ENCODE measurements at regions not wholly inside any gene's neighbourhood (a gene's known extent, or its start where the extent isn't known, plus 50 kb on each side); places are given as distances from the start of the nearest gene placed in this dataset.

GRCh38 chr7:88610942-88611341 is 148.6 kb upstream of the ZNF804B start:
- TF ChIP-seq CTCF (IDR thresholded peaks at IDR 0.05; ENCODE audit: low read depth, low read length) (no peak), POLR2A (IDR thresholded peaks at IDR 0.05; ENCODE audit: extremely low read depth, insufficient read length) (no peak)
- TF ChIP-seq, protein P1, sequence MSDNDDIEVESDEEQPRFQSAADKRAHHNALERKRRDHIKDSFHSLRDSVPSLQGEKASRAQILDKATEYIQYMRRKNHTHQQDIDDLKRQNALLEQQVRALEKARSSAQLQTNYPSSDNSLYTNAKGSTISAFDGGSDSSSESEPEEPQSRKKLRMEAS (IDR thresholded peaks at IDR 0.05; ENCODE audit: low read depth, low read length) = no peak
